ENCODE measurements at regions not wholly inside any gene's neighbourhood (a gene's known extent, or its start where the extent isn't known, plus 50 kb on each side); places are given as distances from the start of the nearest gene placed in this dataset.

- no peak for DNase-seq (ENCODE audit: low spot score)
These were observed 173.2 kb upstream of the HDAC4 start for GRCh38 chr2:239574054-239574433.

GRCh38 chr2:239570971-239571520 lies 170.2 kb upstream of the HDAC4 start:
- DNase-seq (ENCODE audit: low spot score) = no peak

GRCh38 chr2:239570216-239570925 lies 169.6 kb upstream of the HDAC4 start:
- DNase-seq (ENCODE audit: low spot score) = no peak

GRCh38 chr2:239569401-239570090 lies 168.7 kb upstream of the HDAC4 start:
- no peak for DNase-seq (ENCODE audit: low spot score)

DNA sequence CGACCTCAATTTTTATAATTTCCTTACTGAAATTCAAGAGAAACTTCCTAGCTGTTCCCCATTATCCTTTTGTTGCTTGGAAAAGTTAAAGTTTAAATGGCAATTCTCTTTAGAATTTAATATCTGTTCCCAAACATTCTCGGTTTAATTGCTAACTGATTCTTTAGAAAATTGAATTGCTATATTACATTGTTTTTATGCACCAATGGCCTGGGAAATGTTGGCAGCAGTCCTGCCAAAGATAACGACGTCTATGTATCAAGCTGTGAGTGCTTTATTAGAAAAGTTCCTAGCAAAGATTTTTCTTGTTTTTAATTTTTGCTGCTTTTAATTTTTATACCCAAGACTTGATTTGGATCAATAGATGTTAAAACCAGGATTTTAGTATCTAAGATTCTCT lies 167.8 kb upstream of the HDAC4 start:
- no peak for DNase-seq (ENCODE audit: low spot score)

GRCh38 chr2:239567786-239568185 lies 167.0 kb upstream of the HDAC4 start:
- DNase-seq (ENCODE audit: low spot score) = no peak

DNA sequence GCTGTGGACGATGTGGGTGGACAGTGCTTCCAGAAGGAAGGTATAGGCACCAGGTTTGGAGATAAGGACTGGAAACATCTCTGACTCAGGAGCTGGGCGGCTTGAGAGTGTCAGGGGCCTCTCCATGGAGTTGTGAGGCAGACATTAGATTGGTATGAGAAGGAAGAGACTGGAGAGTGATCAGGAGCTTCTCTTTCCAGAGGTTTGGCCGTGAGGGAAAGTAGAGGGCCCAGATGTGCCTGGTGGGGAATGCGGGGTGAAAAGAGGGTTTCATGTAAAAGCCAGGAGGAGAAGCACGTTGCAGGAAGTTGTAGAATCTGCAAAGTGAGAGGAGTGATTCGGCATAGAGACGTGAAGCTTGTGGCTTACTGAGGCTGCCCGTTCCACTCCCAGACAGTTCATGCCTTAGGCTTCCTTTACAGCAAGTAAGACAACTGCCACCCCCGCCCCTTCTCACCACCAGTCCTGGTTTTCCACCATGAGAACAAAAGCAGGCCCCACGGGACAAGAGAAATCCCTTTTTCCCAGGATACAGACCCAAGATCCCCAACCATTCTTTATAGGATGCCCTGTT lies 166.3 kb upstream of the HDAC4 start:
- DNase-seq (ENCODE audit: low spot score) = no peak

DNA sequence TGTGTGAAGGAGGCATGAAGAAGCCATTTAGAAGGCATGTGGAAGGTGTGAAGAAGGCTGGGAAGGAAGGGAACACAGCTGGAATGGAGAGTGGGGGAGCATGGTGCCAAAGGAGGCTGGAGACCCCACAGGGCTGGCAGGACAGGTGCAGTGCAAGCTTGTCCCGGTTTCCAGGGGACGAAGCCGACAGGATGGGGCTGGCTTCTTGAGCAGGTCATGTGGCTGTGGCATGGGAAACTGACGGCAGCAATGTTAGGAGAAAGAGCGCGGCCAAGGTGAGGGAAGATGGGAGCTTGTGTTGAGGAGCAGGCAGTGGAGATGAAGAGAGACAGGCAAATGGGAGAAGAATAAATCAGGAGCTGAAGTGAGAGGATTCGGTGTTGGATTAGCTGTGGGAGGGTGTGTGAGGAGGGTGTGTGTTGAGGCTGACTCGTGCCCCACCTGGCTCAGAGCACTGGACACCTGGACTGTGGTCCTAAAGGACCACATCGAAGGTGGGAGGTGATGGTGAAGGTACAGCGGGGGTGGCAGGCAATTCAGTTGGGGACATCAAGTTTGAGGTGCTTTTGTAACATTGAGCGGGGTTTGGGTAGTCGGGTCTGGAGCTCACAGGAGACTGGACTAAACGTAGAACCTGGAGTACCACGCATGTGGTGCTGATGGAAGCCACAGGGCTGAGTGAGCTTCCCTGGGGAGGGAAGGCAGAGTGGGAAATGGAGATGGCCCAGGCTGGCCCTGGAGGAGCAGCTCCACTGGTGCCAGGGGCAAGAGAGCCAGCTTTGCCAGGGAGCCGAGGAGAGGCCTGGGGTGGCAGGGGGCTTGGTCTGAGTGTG lies 165.6 kb upstream of the HDAC4 start:
- no peak for DNase-seq (ENCODE audit: low spot score)

DNA sequence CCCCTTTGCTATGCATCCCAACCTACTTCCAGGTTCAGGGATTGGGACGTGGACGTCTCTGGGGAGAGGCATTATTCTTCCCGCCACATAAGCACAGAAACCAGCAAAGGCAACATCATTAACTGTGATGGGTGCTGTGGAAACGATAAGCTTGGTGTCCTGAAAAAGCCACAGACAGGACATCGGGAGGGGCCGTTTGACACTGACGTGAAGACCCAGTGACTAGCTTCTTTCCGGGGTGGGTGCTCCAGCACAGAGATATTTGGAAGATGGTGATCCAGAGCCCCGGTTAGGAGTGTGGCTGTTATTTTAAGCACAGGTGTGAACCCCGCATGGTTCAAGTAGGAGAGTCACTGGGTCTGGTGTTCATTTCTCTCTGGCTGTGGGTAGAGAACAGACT lies 163.8 kb upstream of the HDAC4 start:
- DNase-seq (ENCODE audit: low spot score) = no peak

DNA sequence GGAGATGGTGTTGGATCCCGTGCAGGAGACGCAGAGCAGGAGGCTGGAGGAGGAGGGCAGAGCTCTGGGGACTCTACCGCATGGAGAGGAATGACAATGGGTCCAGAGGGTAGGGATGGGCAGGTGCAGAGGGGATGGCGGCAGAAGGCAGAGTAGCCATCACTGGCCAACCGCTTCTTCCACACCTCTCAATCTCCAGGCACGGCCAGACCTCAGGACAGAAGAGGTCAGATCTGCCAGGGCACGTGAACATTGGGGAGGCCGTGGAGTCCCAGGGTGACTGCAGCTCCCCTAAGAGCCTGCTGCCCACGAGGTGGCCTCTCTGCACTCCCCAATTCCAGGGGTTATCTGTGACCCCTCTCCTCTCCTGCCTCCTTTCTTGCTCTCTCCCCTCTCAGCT lies 162.7 kb upstream of the HDAC4 start:
- DNase-seq (ENCODE audit: low spot score) = no peak

DNA sequence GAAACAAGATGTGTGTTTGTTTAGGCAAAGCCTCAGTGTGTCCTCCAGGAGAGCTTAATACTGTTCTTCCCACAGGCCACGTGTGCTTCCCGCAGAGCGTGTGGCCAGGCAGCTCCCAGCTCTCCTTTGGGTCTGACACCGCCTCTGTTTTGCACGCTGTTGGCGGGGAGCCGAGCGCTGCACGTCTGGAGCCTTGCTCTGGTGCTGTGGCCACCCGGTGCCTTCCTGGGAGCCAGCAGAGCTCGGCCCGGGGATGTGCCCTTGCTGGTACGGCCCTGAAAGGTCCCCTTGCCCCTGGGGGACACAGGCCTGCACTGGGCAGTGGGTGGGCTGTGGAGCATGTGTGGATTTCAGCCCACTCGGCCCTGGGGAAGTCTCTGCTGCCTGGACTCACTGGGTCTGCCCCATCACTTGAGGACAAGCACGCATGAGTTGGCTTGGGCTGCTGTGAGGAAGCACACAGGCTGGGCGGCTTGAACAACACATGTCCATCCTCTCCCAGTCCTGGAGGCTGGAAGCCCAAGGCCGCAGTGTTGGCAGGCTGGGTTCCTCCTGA lies 160.7 kb upstream of the HDAC4 start:
- no peak for DNase-seq (ENCODE audit: low spot score)

- no peak for DNase-seq (ENCODE audit: low spot score)
These were observed 158.8 kb upstream of the HDAC4 start for GRCh38 chr2:239559417-239560261.

GRCh38 chr2:239558661-239559060 lies 157.8 kb upstream of the HDAC4 start:
- DNase-seq (ENCODE audit: low spot score) = no peak

DNA sequence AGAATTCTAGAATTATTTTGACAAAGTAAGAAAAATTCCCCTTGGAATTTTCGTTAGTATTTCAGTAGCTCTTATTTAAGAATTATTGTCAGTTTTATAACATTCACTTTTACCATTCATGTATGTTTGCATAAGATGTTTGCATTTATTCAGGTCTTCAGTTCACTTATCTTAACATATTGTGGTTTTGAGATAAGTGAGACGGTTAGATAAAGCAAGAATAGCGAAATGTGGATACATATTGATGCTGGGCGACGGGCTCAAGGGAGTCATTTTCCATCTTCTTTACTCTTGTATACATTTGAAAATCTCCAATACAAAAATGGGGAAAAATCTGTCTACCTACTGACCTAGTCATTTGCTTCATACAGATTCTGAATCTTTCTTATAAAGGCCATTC lies 156.7 kb upstream of the HDAC4 start:
- no peak for DNase-seq (ENCODE audit: low spot score)

DNA sequence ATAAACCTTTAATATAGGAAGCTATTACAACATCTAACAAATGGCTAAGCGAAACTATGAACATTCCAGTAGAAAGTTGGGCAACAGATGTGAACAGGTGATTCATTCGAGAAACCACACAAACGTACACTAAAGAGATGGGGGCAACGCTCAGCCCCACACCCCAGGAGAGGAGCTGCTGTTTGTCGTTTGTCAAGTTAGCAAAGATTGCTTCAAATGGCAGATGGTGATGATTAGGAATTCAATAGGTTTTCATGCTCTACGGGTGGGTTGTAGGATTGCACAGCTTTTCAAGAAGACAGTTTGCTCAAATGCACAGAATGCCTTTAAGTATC lies 154.7 kb upstream of the HDAC4 start:
- no peak for DNase-seq (ENCODE audit: low spot score)

DNA sequence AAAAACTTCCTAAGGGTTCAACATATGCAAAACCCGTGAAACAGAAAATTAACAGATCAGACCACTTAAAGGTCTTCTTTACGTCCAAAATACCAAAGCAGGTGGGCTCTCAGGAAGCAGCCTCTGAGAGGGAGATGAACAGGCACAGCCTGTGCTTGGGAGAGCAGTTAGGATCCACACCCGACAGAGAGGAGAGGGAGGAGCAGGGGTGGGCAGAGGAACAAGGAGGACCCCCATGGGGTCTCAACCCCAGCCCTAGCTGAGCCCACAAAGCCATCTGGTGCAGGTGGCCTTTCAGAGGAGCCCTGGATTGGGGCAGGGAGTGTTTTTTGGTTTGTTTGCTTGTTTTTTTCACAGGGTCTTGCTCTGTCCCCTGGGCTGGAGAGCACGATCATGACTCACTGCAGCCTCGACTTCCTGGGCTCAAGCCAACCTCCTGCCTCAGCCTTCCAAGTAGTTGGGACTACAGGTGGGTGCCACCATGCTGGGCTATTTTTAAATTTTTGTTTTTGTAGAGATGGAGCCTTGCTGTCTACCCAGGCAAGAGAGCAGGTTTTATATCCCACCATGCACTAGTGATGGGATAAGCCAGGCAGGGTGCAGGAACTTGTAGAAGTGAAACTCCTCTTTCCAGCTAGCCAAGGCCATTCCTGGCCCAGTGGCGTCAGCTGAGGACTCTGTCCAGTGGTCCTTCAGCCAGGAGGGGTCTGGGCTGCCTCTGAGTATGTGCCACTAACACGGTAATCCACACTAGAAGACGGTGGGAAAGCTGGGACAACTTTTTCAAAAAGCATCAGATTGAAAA lies 154.1 kb upstream of the HDAC4 start:
- no peak for DNase-seq (ENCODE audit: low spot score)

- no peak for DNase-seq (ENCODE audit: low spot score)
These were observed 152.7 kb upstream of the HDAC4 start for GRCh38 chr2:239553376-239554000.

GRCh38 chr2:239552213-239552926 lies 151.6 kb upstream of the HDAC4 start:
- no peak for DNase-seq (ENCODE audit: low spot score)

GRCh38 chr2:239551206-239551605 lies 150.4 kb upstream of the HDAC4 start:
- no peak for DNase-seq (ENCODE audit: low spot score)
